ENCODE measurements at regions not wholly inside any gene's neighbourhood (a gene's known extent, or its start where the extent isn't known, plus 50 kb on each side); places are given as distances from the start of the nearest gene placed in this dataset.

- TF ChIP-seq, protein P1, sequence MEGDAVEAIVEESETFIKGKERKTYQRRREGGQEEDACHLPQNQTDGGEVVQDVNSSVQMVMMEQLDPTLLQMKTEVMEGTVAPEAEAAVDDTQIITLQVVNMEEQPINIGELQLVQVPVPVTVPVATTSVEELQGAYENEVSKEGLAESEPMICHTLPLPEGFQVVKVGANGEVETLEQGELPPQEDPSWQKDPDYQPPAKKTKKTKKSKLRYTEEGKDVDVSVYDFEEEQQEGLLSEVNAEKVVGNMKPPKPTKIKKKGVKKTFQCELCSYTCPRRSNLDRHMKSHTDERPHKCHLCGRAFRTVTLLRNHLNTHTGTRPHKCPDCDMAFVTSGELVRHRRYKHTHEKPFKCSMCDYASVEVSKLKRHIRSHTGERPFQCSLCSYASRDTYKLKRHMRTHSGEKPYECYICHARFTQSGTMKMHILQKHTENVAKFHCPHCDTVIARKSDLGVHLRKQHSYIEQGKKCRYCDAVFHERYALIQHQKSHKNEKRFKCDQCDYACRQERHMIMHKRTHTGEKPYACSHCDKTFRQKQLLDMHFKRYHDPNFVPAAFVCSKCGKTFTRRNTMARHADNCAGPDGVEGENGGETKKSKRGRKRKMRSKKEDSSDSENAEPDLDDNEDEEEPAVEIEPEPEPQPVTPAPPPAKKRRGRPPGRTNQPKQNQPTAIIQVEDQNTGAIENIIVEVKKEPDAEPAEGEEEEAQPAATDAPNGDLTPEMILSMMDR (IDR thresholded peaks at IDR 0.05): no peak
- WGBS, 2 donors: 33 to 36% methylated on average over 9 of the region's 9 CpGs
- H3K27me3 ChIP-seq: no peaks in the 10 kb centered on the region
- no peak overlapping the region for H3K4me3 ChIP-seq
- peak; percentile 42 to 89 (median 82) for ATAC-seq
- H3K9me3 ChIP-seq: peaks cover 0 to 11% (median 0%) of the 10 kb centered on the region in 11 donors
- H3K4me1 ChIP-seq: peaks cover 6 to 41% (median 23%) of the 10 kb centered on the region in 9 donors
- H3K27ac ChIP-seq: peak overlapping the region in 9 of 10 donors; percentile 56 to 88 (median 75)
- intact Hi-C loops (cut with DNase I): loop anchor here in 7 of 10 donors (2.0 to 10.0 kb wide), 16 partner anchors 87 to 1217 kb away; partner anchors contain the start of gene MEIS1 (in 3 of the 7)
- peak; percentile 41 to 58 for DNase-seq
- no peaks in the 10 kb centered on the region for H3K36me3 ChIP-seq
Measured at GRCh38 chr2:67649331-67650261, 252.5 kb downstream of the ETAA1 start.

DNA sequence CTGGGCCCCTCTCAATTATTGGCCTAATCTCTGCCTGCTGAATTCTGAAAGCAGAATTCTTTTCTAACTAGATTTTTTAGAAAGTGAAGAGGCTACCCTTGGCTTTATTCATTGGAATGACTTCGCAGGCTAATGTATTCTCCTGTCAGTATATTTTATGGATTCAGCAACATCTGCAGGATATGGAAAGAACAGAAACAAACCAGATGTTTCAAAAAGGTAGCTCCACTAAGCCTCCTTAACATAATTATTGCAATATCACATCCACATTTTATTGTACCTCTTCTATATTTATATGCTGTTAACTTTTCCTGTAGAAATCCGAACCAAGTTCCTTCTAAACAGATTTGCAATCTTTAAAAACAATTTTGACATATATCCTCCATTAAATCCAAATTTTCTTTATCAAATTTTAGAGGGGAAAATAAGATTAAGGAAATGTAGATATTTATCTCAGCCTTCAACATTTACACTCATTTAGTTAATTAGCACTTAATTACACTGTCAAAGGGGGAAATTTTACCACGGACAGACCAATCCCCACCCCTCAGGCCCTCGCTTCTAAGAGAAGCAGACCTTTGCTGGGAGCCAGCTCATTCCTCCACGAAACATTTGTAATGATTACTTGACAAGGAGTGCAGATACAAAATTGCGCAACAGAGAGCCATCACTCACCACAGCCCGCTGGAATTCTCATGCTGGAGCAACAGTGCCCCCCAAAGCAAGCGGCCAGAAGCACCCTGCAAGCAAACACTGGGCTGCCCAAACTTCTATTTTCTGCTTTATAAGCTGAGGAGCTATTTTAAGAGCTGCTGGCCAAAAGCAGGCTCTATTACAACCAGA is 253.4 kb downstream of the ETAA1 start:
- no peaks in the 10 kb centered on the region for H3K27me3 ChIP-seq
- intact Hi-C loops (cut with DNase I): loop anchor here in 6 of 10 donors (2.0 to 10.0 kb wide), 11 partner anchors 192 to 1218 kb away; partner anchors contain the start of gene MEIS1 (in 2 of the 6)
- H3K4me3 ChIP-seq: no peak overlapping the region
- peaks cover 6 to 35% (median 23%) of the 10 kb centered on the region in 9 donors for H3K4me1 ChIP-seq
- no peaks in the 10 kb centered on the region for H3K36me3 ChIP-seq
- H3K27ac ChIP-seq: peak overlapping the region; percentile 37 to 88 (median 74)
- ATAC-seq (peak; percentile 89 to 94 (median 92)), DNase-seq (peak; percentile 75 to 82)
- 17 to 19% methylated on average over 8 of the region's 8 CpGs for WGBS, 2 donors
- TF ChIP-seq, protein P1 (IDR thresholded peaks at IDR 0.05): peak; percentile 34 to 85 (median 64)
- peaks cover 0 to 11% (median 0%) of the 10 kb centered on the region in 11 donors for H3K9me3 ChIP-seq

DNA sequence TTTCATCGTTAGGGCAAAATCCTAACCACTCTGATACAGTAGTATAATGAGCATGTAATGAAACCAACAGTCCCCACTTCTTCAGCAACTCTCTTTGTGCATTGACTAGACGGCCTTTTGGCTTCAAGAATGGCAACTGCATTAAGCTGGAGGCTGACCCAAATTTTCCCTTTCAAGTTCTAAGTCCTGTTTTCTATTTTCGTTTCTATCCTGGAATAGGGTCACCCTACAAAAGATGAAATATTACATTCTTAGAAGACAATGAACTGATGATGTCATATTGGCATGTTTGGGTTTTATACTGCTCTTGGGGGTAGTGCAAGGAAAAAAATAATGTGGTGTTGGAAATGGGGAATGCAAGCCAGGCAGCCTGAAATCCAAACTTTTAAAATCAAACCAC is 254.4 kb downstream of the ETAA1 start:
- 50 to 59% methylated on average over 3 of the region's 3 CpGs for WGBS, 2 donors
- H3K9me3 ChIP-seq: peaks cover 0 to 11% (median 0%) of the 10 kb centered on the region in 11 donors
- no peak for ATAC-seq

More for the DNA sequence above, 254.4 kb downstream of the ETAA1 start:
- Histone ChIP-seq H3K4me1 (peaks cover 6 to 28% (median 23%) of the 10 kb centered on the region in 9 donors), H3K27ac (peak overlapping the region in 5 of 10 donors; percentile 56 to 84 (median 74)), H3K27me3 (no peaks in the 10 kb centered on the region), H3K36me3 (no peaks in the 10 kb centered on the region), H3K4me3 (no peak overlapping the region)
- TF ChIP-seq, protein P1 (IDR thresholded peaks at IDR 0.05): no peak
- intact Hi-C loops (cut with DNase I): loop anchor here in 6 of 10 donors (2.0 to 10.0 kb wide), 11 partner anchors 191 to 1219 kb away; partner anchors contain the start of gene MEIS1 (in 2 of the 6)
- DNase-seq: no peak

Measured in heart right ventricle (tissue), 16 donors.